Loucy (cell line): ENCODE measurements at regions not wholly inside any gene's neighbourhood (a gene's known extent, or its start where the extent isn't known, plus 50 kb on each side); places are given as distances from the start of the nearest gene placed in this dataset.

Experiments
- H2AFZ ChIP-seq: fragments of 200-600 bp; sonication (generic); 2 replicates; pipeline ENCODE4 v1.6.0; 2016; ENCODE audit warnings: antibody characterized with exemption, mild to moderate bottlenecking, low read length, moderate library complexity
- H3F3A ChIP-seq: fragments of 200-600 bp; 2 replicates; pipeline ENCODE4 v1.6.0; 2016; ENCODE audit warnings: antibody characterized with exemption, low read depth, mild to moderate bottlenecking
- H3K27me3 ChIP-seq: fragments of 200-600 bp; sonication (generic); 2 replicates; pipeline ENCODE4 v1.6.1; 2014; ENCODE audit warnings: low read length, mild to moderate bottlenecking; ENCODE audit not compliant: insufficient read depth, poor library complexity, severe bottlenecking
- H3K36me3 ChIP-seq: fragments of 200-600 bp; sonication (generic); 2 replicates; pipeline ENCODE4 v1.6.1; 2016; ENCODE audit warnings: low read length; ENCODE audit not compliant: insufficient read depth
- H3K4me1 ChIP-seq: fragments of 200-600 bp; sonication (generic); 2 replicates; pipeline ENCODE4 v1.5.1; 2014; ENCODE audit warnings: low read length, mild to moderate bottlenecking; ENCODE audit not compliant: insufficient read depth, poor library complexity, severe bottlenecking
- H3K4me2 ChIP-seq: fragments of 200-600 bp; sonication (generic); 2 replicates; pipeline ENCODE4 v1.6.0; 2014; ENCODE audit warnings: antibody characterized with exemption, low read length, low read depth, mild to moderate bottlenecking; ENCODE audit not compliant: poor library complexity, severe bottlenecking
- H3K4me3 ChIP-seq: fragments of 200-600 bp; sonication (generic); 2 replicates; pipeline ENCODE4 v1.5.1; 2014; ENCODE audit warnings: low read length, mild to moderate bottlenecking, mixed read lengths; ENCODE audit not compliant: poor library complexity, severe bottlenecking
- H3K79me2 ChIP-seq: fragments of 200-600 bp; sonication (generic); 2 replicates; pipeline ENCODE4 v1.6.1; 2014; ENCODE audit warnings: low read length; ENCODE audit not compliant: insufficient read depth
- H3K9ac ChIP-seq: fragments of 200-600 bp; sonication (generic); 2 replicates; pipeline ENCODE4 v1.6.0; 2014; ENCODE audit warnings: mild to moderate bottlenecking, low read depth, low read length, moderate library complexity; ENCODE audit not compliant: poor library complexity, severe bottlenecking
- H3K9me2 ChIP-seq: fragments of 200-600 bp; sonication (generic); replicated peaks from 2 replicates; pipeline ENCODE4 v1.6.1; 2016; ENCODE audit warnings: low read depth, low read length, mixed read lengths
- H3K9me3 ChIP-seq: fragments of 200-600 bp; sonication (generic); 2 replicates; pipeline ENCODE4 v1.6.1; 2014; ENCODE audit warnings: mild to moderate bottlenecking, antibody characterized with exemption, low read length, low read depth; ENCODE audit not compliant: insufficient read depth
- H4K20me1 ChIP-seq: fragments of 200-600 bp; sonication (generic); 2 replicates; pipeline ENCODE4 v1.6.0; 2014; ENCODE audit warnings: antibody characterized with exemption, low read length, mild to moderate bottlenecking; ENCODE audit not compliant: insufficient read depth, poor library complexity, severe bottlenecking
- CTCF ChIP-seq: fragments of 200-600 bp; sonication (generic); conservative IDR thresholded peaks from 2 replicates; pipeline ENCODE4 v1.5.1; 2014; ENCODE audit warnings: mild to moderate bottlenecking, antibody characterized with exemption, low read length
- EZH2phosphoT487 ChIP-seq: fragments of 200-600 bp; IDR thresholded peaks from 2 replicates; pipeline ENCODE4 v1.6.1; 2018; ENCODE audit warnings: antibody characterized with exemption, mild to moderate bottlenecking, moderate library complexity, borderline replicate concordance

DNA sequence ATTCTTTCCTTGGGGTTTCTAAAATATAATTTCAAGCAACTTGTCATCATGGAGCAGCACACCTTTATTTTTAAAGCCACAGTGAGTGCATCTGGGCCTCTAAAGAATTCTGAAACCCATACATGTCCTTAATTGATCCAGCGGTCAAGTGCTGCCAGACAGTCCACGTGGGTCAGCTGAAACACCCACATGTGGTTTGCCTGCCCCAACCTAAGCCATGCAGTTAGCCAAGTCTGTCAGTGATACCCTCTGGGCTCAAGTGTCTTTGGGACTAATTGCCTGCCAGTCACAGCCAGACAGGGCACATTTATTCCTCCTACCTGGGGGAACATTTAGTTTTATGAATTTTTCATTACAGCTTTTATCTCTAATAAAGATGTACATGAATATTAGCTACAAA, 291.4 kb upstream of the SLC30A5 start:
- Histone ChIP-seq H3F3A (no peaks in the 10 kb centered on the region), H2AFZ (no peak overlapping the region), H3K4me3 (no peak overlapping the region), H3K27me3 (no peaks in the 10 kb centered on the region), H3K9me3 (no peaks in the 10 kb centered on the region; the same call in 1 of the 2 replicates), H3K36me3 (no peaks in the 10 kb centered on the region), H3K9me2 (no peaks in the 10 kb centered on the region), H3K4me1 (no peaks in the 10 kb centered on the region), H3K9ac (no peak overlapping the region), H4K20me1 (no peaks in the 10 kb centered on the region), H3K79me2 (no peaks in the 10 kb centered on the region), H3K4me2 (no peak overlapping the region)
- TF ChIP-seq CTCF, result no peak
- no peak for TF ChIP-seq EZH2phosphoT487

- no peaks in the 10 kb centered on the region for H3K36me3 ChIP-seq
- no peaks in the 10 kb centered on the region for H3K79me2 ChIP-seq
- H3K9me2 ChIP-seq, result no peaks in the 10 kb centered on the region
- H3K27me3 ChIP-seq, result no peaks in the 10 kb centered on the region
- H3K4me2 ChIP-seq, result no peak overlapping the region
- TF ChIP-seq EZH2phosphoT487, result no peak
- no peak for TF ChIP-seq CTCF
- H3F3A ChIP-seq, result no peaks in the 10 kb centered on the region
- no peaks in the 10 kb centered on the region for H3K4me1 ChIP-seq
- no peaks in the 10 kb centered on the region; the same call in 1 of the 2 replicates for H3K9me3 ChIP-seq
- no peaks in the 10 kb centered on the region for H4K20me1 ChIP-seq
- H2AFZ ChIP-seq, result no peak overlapping the region
- no peak overlapping the region for H3K4me3 ChIP-seq
- no peak overlapping the region for H3K9ac ChIP-seq
Measured at GRCh38 chr5:68803881-68804319, 289.9 kb upstream of the SLC30A5 start.

DNA sequence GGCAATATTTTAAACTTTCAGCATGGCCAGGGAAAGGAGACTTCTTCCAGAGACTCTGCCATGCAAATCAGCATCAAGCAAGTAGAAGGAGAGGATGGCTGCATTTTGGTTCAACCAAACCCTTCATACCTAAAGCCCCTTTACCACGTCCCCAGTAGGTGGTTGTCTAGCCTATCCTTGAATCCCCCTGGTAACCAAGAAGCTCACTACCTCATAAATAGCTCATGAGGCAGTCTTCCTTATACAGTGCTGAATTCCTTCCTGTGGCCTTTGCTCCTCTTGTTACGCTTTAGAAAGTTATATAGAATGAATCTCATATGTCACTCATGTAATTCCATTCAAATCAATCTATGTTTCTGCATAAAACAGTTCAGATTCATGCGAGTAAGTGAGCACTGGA, 289.5 kb upstream of the SLC30A5 start:
- H3K9me3 ChIP-seq, result no peaks in the 10 kb centered on the region; the same call in 1 of the 2 replicates
- H2AFZ ChIP-seq, result no peak overlapping the region

More for the DNA sequence above, 289.5 kb upstream of the SLC30A5 start:
- Histone ChIP-seq H3K36me3 (no peaks in the 10 kb centered on the region), H3K9ac (no peak overlapping the region), H3K79me2 (no peaks in the 10 kb centered on the region), H3K4me2 (no peak overlapping the region), H4K20me1 (no peaks in the 10 kb centered on the region), H3K9me2 (no peaks in the 10 kb centered on the region), H3K27me3 (no peaks in the 10 kb centered on the region), H3K4me1 (no peaks in the 10 kb centered on the region), H3K4me3 (no peak overlapping the region), H3F3A (no peaks in the 10 kb centered on the region)
- TF ChIP-seq CTCF (no peak), EZH2phosphoT487 (no peak)
